ENCODE measurements at regions not wholly inside any gene's neighbourhood (a gene's known extent, or its start where the extent isn't known, plus 50 kb on each side); places are given as distances from the start of the nearest gene placed in this dataset.

DNA sequence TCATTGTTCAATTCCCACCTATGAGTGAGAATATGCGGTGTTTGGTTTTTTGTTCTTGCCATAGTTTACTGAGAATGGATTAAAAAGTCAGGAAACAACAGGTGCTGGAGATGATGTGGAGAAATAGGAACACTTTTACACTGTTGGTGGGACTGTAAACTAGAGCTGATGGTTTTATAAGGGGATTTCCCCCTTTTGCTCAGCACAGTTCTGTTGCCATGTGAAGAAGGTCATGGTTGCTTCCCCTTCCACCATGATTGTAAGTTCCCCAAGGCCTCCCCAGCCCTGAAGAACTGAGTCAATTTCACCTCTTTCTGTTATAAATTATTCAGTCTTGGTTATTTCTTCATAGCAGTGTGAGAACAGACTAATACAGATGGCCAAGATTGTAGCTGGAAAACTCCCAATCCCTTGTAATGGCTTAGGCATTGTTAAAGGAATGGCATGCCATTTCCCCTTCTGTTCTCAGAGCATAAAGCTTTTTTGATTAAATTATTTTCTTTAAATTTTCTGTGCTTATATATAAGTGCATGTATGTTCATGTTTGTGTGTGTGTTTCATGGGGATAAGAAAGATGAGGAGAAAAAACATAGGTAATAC is 144.8 kb downstream of the BACH1 start:
- DNase-seq, result no peak

DNA sequence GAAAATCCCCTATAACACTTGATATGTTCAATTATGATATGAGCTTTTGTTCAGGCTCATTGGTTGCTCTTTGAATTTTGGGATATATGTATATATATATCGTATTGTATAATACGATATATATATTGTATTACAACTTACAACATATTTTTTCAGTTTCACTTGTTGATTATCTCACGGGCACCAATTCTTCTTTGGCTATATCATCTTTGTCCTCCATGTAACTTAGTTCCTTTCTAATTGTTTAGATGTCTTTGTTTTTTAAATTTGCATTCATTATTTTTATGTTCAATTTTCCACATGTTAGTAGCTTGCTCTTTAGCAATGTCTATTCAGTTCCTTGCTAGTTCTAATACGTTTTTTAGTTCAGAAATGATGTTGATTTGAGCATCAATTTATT is 150.0 kb downstream of the BACH1 start:
- DNase-seq, result no peak

DNA sequence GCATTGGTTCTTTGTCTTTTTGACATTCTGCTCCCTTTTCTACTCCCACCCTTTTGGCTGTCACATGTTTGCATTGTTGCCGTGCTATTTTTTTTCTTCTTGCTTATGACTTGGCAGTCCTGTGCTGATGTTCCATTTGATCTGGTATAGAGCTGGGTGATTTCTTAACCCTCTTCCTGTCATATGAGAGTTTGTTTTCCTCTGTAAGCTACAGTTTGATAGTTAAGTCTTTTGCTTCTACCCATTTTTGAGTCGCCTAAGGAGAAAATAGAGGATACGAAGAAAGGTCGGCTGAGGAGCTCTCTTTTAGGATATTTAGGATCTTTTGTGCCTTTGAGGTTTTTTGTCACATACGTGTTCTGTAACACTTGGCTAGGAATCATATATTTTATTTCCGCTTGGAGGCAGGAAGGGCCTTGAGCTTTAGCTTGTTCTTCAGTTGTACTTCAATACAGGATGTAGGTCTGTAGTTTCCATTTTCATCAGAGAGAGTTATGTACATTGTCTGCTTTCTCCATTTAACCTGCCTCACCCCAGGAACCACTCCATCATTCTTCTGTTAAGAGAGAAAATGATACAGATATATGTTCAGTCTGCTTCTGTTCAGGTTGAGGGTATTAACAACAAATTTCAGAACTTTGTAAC is 150.7 kb downstream of the BACH1 start:
- DNase-seq, result no peak

DNA sequence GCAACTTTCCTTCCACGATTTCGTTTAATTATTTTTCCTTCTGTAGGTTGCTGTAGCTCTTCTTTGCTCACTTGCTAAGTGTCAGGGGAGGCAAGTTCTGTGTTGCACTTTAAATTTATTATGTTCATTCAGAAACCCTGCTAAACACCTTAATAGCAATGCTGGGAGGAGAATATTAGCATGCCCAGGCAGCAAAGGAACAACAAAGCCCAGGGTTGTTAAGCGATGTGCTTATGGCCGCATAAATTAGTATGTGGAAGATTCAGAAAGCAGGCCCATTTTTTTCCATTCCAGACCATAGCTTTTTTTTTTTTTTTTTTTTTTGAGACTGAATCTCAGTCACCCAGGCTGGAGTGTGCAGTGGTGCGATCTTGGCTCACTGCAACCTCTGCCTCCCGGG is 151.3 kb downstream of the BACH1 start:
- DNase-seq, result no peak

DNA sequence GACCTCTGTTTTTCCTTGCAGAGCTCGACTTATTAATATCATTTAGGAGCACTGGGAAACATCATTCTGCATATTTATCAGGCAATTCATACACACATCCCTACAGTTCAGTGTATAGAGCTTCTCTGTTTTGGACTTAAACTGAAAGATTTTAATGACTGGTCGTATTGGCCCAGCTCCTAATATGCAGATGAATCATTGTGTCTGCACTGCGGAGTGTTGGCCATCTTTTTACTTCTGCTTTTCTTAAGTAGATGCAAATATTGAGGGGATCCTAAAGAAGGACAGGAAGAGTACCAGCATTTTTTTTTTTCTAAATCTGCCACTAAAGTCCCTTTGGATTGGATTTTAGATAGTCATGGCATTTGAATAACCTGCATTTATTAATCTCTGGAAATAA is 154.8 kb downstream of the BACH1 start:
- no peak for DNase-seq

DNA sequence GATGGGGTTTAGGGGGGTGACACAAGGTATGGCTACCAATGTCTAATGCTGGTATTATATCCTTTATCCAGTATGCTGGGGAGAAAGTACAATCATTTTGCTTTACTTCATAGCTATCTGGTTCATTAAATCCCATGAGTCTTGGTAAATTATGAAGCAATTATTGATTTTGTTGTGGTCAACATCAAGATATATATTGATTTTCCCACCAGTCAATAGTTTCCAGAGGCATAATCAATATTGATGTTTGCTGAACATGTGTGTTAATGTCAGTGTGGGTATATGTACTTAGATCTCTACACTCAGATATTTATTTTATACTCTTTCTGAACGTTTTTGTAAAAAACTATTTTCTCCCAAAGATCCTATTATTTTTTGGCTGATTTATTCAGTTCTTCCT is 155.5 kb downstream of the BACH1 start:
- DNase-seq, result no peak

DNA sequence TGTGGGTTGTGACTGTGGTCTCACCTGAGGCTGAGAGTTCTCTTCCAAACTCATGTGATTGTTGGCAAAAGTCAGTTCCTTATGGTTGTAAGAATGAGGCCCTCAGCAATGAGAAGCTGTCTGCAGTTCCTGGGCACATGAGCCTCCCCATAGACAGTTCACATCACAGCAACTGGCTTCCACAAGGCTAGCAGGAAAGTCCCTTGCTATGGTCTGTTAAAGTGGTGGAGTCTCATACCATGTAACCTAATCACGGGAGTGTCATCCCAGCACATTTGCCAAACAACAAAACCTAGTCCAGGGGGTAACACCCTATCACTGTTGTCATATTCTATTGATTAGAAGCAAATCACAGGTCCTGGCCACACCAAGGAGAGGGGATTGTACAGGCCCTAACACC is 163.8 kb downstream of the BACH1 start:
- no peak for DNase-seq

DNA sequence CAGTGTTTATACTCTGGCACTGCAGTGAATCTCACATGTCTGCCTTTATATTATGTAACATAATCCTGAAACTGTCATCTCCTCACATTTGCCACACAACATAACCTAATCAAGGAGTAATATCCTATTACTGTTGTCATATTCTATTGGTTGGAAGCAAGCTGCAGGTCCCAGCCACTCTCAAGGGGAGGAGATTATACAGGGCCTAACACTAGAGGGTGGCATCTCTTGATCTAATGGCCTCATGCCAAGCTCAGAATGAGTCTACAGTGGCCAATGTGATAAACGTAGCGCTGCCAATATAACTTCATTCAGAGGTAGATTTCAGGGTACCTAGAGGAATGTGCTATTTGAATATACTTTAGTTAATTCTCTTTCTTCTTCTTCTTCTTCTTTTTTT is 166.8 kb downstream of the BACH1 start:
- DNase-seq, result no peak

DNA sequence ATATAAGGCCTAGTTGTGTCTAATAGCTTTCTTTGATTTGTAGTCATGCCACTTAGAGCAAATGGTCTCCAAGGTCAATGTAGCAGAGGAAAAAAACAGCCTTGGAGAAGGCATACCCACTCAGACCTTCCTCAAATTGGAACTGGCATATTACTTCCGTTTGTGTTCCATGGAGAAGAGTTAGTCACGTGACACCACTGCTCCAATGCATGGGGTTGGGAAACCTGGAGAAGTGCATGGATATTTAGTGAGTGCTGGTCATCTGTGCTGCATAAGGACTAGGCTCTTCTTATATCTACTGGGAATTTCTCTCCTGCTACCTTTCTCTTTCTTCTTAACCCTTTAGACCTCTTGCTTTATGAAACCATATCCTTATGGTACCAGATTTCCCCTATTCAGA is 167.8 kb downstream of the BACH1 start:
- DNase-seq, result no peak

DNA sequence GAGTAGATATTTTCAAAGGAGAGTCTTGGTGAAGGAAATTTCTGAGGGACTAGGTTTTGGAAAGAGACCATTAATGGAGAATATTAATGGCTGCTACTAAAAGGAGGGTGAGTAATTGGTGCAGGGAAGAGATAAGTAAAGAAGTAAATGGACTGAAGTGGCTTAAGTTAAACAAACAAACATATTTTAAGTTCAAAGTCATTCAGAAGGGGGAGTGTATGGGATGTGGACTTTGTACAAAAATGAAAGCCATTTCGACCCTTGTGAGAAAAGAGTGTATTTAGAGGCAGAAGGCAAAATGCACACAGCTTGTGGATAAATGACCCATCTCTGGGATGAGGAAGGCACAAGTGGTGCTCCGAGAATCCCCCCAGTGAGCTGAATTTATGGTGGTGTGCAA is 171.7 kb downstream of the BACH1 start:
- DNase-seq, result no peak

DNA sequence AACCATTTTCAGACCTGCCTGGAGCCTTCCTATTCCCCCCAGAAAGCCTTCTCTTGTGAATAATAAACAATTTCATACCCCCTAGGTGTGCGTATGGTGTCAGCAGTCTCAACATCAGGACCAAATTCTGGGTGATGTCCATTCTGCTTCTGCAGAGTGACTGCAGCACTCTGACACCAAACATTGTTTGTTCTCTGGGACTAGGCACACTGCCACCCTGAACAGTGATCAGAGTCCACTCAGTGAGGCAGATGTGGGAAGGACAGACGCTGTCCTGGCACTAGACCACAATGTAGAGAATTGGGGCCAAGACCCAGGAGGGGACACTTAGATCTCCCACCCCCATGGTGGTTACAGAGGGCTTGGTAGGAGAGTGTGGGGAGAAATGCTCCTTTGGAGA is 175.1 kb downstream of the BACH1 start:
- DNase-seq, result no peak

DNA sequence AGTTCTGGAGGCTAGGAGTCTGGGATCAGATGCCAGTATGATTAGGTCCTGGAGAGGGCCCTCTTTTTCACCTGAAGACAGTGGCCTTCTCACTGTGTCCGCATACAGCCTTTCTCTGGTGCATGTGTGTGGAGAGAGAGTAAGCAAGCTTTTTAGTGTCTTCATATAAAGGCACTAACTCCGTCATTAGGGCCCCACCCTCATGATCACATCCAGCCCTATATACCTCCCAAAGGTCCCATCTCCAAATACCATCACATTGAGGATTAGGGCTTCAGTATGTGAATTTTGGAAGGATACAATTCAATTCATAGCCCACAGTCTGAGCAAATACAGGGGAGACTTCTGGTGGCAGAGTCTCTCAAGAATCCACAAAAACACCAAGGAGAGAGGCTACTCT is 176.6 kb downstream of the BACH1 start:
- no peak for DNase-seq

DNA sequence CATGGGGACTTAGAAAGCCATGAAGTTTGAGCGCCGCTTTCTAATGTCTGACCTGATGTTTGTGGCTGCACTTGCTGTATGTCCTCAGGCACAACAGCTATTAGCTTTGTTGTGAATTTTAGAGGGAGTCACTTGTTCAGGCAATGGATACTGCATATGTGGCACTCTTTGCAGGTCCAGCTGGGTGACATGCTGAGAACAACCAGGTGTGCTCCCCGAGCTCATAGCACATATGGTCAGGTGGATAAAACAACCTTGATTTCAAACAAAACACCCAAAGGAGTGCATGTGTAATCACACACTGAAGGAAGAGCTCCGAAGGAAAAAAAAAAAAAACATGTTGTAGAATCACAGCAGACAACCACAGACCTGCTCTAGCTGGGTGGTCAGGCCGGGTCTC is 178.6 kb downstream of the BACH1 start:
- DNase-seq, result peak; percentile 0

DNA sequence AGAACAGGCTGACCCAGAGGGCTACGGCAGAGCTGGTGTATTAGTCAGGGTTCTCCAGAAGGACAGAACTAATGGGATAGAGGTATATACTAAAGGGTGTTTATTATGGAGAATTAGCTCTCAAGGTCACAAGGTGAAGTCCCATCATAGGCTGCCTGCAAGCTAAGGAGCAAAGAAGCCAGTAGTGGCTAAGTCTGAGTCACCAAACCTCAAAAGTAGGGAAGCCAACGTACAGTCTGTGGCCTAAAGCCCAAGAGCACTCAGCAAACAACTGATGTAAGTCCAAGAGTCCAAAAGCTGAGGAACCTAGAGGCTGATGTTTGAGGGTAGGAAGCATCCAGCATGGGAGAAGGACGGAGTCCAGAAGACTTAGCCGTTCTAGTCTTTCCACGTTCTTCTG is 179.2 kb downstream of the BACH1 start:
- DNase-seq, result no peak

DNA sequence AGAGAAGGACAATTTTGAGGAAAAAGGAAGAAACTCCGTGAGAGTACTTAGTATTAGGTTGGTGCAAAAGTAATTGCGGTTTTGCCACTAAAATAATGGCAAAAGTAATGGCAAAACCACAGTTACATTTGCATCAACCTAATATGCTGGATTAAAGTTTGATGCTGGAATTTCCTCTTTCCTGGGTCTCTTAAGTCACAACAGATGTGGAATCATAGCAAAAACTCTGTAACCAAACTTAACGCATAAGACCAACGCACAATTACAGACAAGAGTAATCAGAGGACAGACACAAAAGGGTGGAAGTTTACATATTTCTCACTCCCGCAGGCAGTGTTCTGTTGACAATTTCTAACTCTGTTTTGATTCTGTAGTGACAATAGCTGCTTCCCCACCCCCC is 182.4 kb downstream of the BACH1 start:
- DNase-seq, result no peak

DNA sequence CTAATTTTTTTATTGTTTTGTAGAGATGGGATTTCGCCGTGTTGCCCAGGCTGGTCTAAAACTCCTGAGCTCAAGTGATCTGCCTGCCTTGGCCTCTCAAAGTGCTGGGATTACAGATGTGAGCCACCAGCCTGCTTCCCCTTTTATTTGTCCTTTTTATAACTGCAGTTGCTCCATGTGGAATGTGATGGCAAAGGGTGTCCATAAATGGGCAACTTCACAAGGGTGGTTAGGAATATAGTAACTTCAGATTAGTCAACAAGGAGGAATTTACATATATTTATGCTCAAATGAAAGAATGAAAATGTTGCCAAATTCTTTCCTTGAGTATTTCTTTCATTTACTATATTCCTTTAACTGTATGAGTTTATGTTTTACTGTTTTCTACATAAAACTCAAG is 182.9 kb downstream of the BACH1 start:
- no peak for DNase-seq

DNA sequence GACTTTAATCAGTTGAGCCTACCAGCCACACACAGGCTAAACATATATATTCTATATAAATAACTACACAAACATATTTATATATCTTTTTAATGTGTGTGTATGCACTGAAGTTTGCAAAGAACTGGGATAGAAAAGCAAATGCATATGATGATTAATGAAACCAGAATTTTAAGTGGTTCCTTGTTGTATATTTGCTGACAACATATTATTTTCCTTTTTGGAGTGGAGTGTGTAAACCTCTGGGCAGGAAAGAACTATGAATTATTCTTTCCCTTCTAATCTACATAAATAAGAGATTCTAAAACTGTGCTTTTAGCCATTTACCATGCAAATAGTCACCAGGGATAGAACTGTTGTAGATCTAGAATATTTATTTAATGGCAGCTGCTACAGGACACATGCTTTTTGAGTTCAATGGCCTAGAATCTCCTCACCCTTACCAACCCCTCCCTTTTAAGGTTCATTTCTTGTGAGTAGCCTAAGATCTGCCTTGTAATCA is 187.6 kb downstream of the BACH1 start:
- no peak for DNase-seq

Measured in COR-L47 (cell line).